ENCODE measurements at regions not wholly inside any gene's neighbourhood (a gene's known extent, or its start where the extent isn't known, plus 50 kb on each side); places are given as distances from the start of the nearest gene placed in this dataset.

GRCh38 chr16:87086575-87086974, 230.6 kb downstream of the C16orf95 start:
- no peak overlapping the region for H3K27ac ChIP-seq (ENCODE audit: low read length)
- ATAC-seq (no peak), DNase-seq (no peak)
- H3K4me1 ChIP-seq (ENCODE audit: control insufficient read depth, insufficient read depth, low read length), result no peaks in the 10 kb centered on the region
- H3K9me3 ChIP-seq (ENCODE audit: control insufficient read depth, low read length), result peaks cover 4% of the 10 kb centered on the region
- intact Hi-C loops (cut with DNase I), result no loop called here
- H3K27me3 ChIP-seq (ENCODE audit: control insufficient read depth, insufficient read depth), result no peaks in the 10 kb centered on the region
- no peak overlapping the region for H3K4me3 ChIP-seq (ENCODE audit: low read length)

- no peak overlapping the region for H3K27ac ChIP-seq (ENCODE audit: low read length)
- intact Hi-C loops (cut with DNase I), result no loop called here
- WGBS, result 97% methylated on average over 5 of the region's 5 CpGs
- H3K9me3 ChIP-seq (ENCODE audit: control insufficient read depth, low read length), result no peaks in the 10 kb centered on the region
- no peak for DNase-seq
- no peak for ATAC-seq
- no peak overlapping the region for H3K4me3 ChIP-seq (ENCODE audit: low read length)
- H3K4me1 ChIP-seq (ENCODE audit: control insufficient read depth, insufficient read depth, low read length), result no peaks in the 10 kb centered on the region
- no peaks in the 10 kb centered on the region for H3K27me3 ChIP-seq (ENCODE audit: control insufficient read depth, insufficient read depth)
Observed at GRCh38 chr16:87092958-87093357, 224.2 kb downstream of the C16orf95 start.

- H3K27ac ChIP-seq (ENCODE audit: low read length), result no peak overlapping the region
- no peaks in the 10 kb centered on the region for H3K9me3 ChIP-seq (ENCODE audit: control insufficient read depth, low read length)
- H3K4me1 ChIP-seq (ENCODE audit: control insufficient read depth, insufficient read depth, low read length), result no peaks in the 10 kb centered on the region
- H3K4me3 ChIP-seq (ENCODE audit: low read length), result no peak overlapping the region
- H3K27me3 ChIP-seq (ENCODE audit: control insufficient read depth, insufficient read depth), result no peaks in the 10 kb centered on the region
- ATAC-seq, result no peak
- no peak for DNase-seq
- intact Hi-C loops (cut with DNase I), result no loop called here
- 83% methylated on average over 18 of the region's 18 CpGs for WGBS
Observed at GRCh38 chr16:87093804-87094555, 223.2 kb downstream of the C16orf95 start.

GRCh38 chr16:87094556-87094865, 222.7 kb downstream of the C16orf95 start:
- Histone ChIP-seq H3K27me3 (ENCODE audit: control insufficient read depth, insufficient read depth) (no peaks in the 10 kb centered on the region), H3K4me1 (ENCODE audit: control insufficient read depth, insufficient read depth, low read length) (no peaks in the 10 kb centered on the region), H3K4me3 (ENCODE audit: low read length) (no peak overlapping the region), H3K27ac (ENCODE audit: low read length) (no peak overlapping the region), H3K9me3 (ENCODE audit: control insufficient read depth, low read length) (no peaks in the 10 kb centered on the region)
- intact Hi-C loops (cut with DNase I), result no loop called here
- WGBS, result 77% methylated on average over 5 of the region's 5 CpGs
- no peak for DNase-seq
- ATAC-seq, result no peak

GRCh38 chr16:87095271-87095670, 221.9 kb downstream of the C16orf95 start:
- intact Hi-C loops (cut with DNase I), result no loop called here
- Histone ChIP-seq H3K4me1 (ENCODE audit: control insufficient read depth, insufficient read depth, low read length) (no peaks in the 10 kb centered on the region), H3K9me3 (ENCODE audit: control insufficient read depth, low read length) (no peaks in the 10 kb centered on the region), H3K27ac (ENCODE audit: low read length) (no peak overlapping the region), H3K4me3 (ENCODE audit: low read length) (no peak overlapping the region), H3K27me3 (ENCODE audit: control insufficient read depth, insufficient read depth) (no peaks in the 10 kb centered on the region)
- WGBS, result 82% methylated on average over 5 of the region's 5 CpGs
- DNase-seq (no peak), ATAC-seq (no peak)

GRCh38 chr16:87096746-87097333, 220.4 kb downstream of the C16orf95 start:
- 84% methylated on average over 11 of the region's 11 CpGs for WGBS
- ATAC-seq, result no peak
- intact Hi-C loops (cut with DNase I), result no loop called here
- Histone ChIP-seq H3K9me3 (ENCODE audit: control insufficient read depth, low read length) (no peaks in the 10 kb centered on the region), H3K4me3 (ENCODE audit: low read length) (no peak overlapping the region), H3K27ac (ENCODE audit: low read length) (no peak overlapping the region), H3K27me3 (ENCODE audit: control insufficient read depth, insufficient read depth) (no peaks in the 10 kb centered on the region), H3K4me1 (ENCODE audit: control insufficient read depth, insufficient read depth, low read length) (no peaks in the 10 kb centered on the region)
- DNase-seq, result no peak

- no peak for DNase-seq
- ATAC-seq, result no peak
- no peak overlapping the region for H3K4me3 ChIP-seq (ENCODE audit: low read length)
- WGBS, result 95% methylated on average over 5 of the region's 5 CpGs
- no peaks in the 10 kb centered on the region for H3K27me3 ChIP-seq (ENCODE audit: control insufficient read depth, insufficient read depth)
- no peaks in the 10 kb centered on the region for H3K9me3 ChIP-seq (ENCODE audit: control insufficient read depth, low read length)
- intact Hi-C loops (cut with DNase I), result no loop called here
- no peak overlapping the region for H3K27ac ChIP-seq (ENCODE audit: low read length)
- no peaks in the 10 kb centered on the region for H3K4me1 ChIP-seq (ENCODE audit: control insufficient read depth, insufficient read depth, low read length)
Observed at GRCh38 chr16:87098361-87098760, 218.8 kb downstream of the C16orf95 start.

GRCh38 chr16:87098976-87099720, 218.0 kb downstream of the C16orf95 start:
- ATAC-seq (no peak), DNase-seq (no peak)
- H3K4me1 ChIP-seq (ENCODE audit: control insufficient read depth, insufficient read depth, low read length), result no peaks in the 10 kb centered on the region
- no peaks in the 10 kb centered on the region for H3K9me3 ChIP-seq (ENCODE audit: control insufficient read depth, low read length)
- no peaks in the 10 kb centered on the region for H3K27me3 ChIP-seq (ENCODE audit: control insufficient read depth, insufficient read depth)
- intact Hi-C loops (cut with DNase I), result no loop called here
- H3K4me3 ChIP-seq (ENCODE audit: low read length), result no peak overlapping the region
- no peak overlapping the region for H3K27ac ChIP-seq (ENCODE audit: low read length)
- WGBS, result 86% methylated on average over 9 of the region's 9 CpGs

- intact Hi-C loops (cut with DNase I), result no loop called here
- Histone ChIP-seq H3K9me3 (ENCODE audit: control insufficient read depth, low read length) (no peaks in the 10 kb centered on the region), H3K4me1 (ENCODE audit: control insufficient read depth, insufficient read depth, low read length) (no peaks in the 10 kb centered on the region), H3K27me3 (ENCODE audit: control insufficient read depth, insufficient read depth) (no peaks in the 10 kb centered on the region), H3K27ac (ENCODE audit: low read length) (no peak overlapping the region), H3K4me3 (ENCODE audit: low read length) (no peak overlapping the region)
- 78% methylated on average over 11 of the region's 11 CpGs for WGBS
- DNase-seq (no peak), ATAC-seq (no peak)
Observed at GRCh38 chr16:87100306-87101058, 216.7 kb downstream of the C16orf95 start.

GRCh38 chr16:87101903-87102302, 215.3 kb downstream of the C16orf95 start:
- no peak for DNase-seq
- Histone ChIP-seq H3K27me3 (ENCODE audit: control insufficient read depth, insufficient read depth) (no peaks in the 10 kb centered on the region), H3K4me1 (ENCODE audit: control insufficient read depth, insufficient read depth, low read length) (no peaks in the 10 kb centered on the region), H3K4me3 (ENCODE audit: low read length) (no peak overlapping the region), H3K9me3 (ENCODE audit: control insufficient read depth, low read length) (no peaks in the 10 kb centered on the region), H3K27ac (ENCODE audit: low read length) (no peak overlapping the region)
- intact Hi-C loops (cut with DNase I), result no loop called here
- no peak for ATAC-seq
- 58% methylated on average over 3 of the region's 3 CpGs for whole genome bisulfite sequencing

- Histone ChIP-seq H3K27me3 (ENCODE audit: control insufficient read depth, insufficient read depth) (no peaks in the 10 kb centered on the region), H3K4me3 (ENCODE audit: low read length) (no peak overlapping the region), H3K27ac (ENCODE audit: low read length) (no peak overlapping the region), H3K4me1 (ENCODE audit: control insufficient read depth, insufficient read depth, low read length) (no peaks in the 10 kb centered on the region), H3K9me3 (ENCODE audit: control insufficient read depth, low read length) (no peaks in the 10 kb centered on the region)
- DNase-seq (no peak), ATAC-seq (no peak)
- intact Hi-C loops (cut with DNase I), result no loop called here
- WGBS, result 89% methylated on average over 2 of the region's 2 CpGs
Observed at GRCh38 chr16:87107201-87107600, 210.0 kb downstream of the C16orf95 start.

Measured in right cardiac atrium (tissue), 5 donors.